Large intestine (tissue), 3 donors: ENCODE measurements at regions not wholly inside any gene's neighbourhood (a gene's known extent, or its start where the extent isn't known, plus 50 kb on each side); places are given as distances from the start of the nearest gene placed in this dataset.
"Not testable (repeated sequence)": the region's sequence is repeated elsewhere in the genome, so short reads cannot be mapped to it uniquely, and the experiment has no call there.

Experiments
- DNase-seq, 2 donors: peaks; one replicate each; pipeline versions ENCODE4 v3.0.0 to v3.0.0-alpha.2; 2013
- H3K27ac ChIP-seq: one replicate; pipeline ENCODE4 v1.5.1; 2013; ENCODE audit warnings: low read length
- H3K27me3 ChIP-seq: 2 replicates; pipeline ENCODE4 v1.6.1; 2013; ENCODE audit warnings: low read length; ENCODE audit not compliant: control insufficient read depth, insufficient read depth
- H3K36me3 ChIP-seq: 2 replicates; pipeline ENCODE4 v1.6.1; 2013; ENCODE audit warnings: low read length; ENCODE audit not compliant: control insufficient read depth, insufficient read depth
- H3K4me1 ChIP-seq: one replicate; pipeline ENCODE4 v1.6.1; 2013; ENCODE audit warnings: low read length; ENCODE audit not compliant: control insufficient read depth, insufficient read depth
- H3K4me3 ChIP-seq: one replicate; pipeline ENCODE4 v1.5.1; 2013; ENCODE audit warnings: low read length
- H3K9me3 ChIP-seq: one replicate; pipeline ENCODE4 v1.6.1; 2013; ENCODE audit warnings: mild to moderate bottlenecking, low read depth, low read length, moderate library complexity; ENCODE audit not compliant: control insufficient read depth
- WGBS: methylation state at CpG from one replicate; pipeline ENCODE4 v1.1.5; 2013; ENCODE audit warnings: low lambda C conversion rate; ENCODE audit not compliant: insufficient coverage; 5-methylcytosine and 5-hydroxymethylcytosine counted together

DNA sequence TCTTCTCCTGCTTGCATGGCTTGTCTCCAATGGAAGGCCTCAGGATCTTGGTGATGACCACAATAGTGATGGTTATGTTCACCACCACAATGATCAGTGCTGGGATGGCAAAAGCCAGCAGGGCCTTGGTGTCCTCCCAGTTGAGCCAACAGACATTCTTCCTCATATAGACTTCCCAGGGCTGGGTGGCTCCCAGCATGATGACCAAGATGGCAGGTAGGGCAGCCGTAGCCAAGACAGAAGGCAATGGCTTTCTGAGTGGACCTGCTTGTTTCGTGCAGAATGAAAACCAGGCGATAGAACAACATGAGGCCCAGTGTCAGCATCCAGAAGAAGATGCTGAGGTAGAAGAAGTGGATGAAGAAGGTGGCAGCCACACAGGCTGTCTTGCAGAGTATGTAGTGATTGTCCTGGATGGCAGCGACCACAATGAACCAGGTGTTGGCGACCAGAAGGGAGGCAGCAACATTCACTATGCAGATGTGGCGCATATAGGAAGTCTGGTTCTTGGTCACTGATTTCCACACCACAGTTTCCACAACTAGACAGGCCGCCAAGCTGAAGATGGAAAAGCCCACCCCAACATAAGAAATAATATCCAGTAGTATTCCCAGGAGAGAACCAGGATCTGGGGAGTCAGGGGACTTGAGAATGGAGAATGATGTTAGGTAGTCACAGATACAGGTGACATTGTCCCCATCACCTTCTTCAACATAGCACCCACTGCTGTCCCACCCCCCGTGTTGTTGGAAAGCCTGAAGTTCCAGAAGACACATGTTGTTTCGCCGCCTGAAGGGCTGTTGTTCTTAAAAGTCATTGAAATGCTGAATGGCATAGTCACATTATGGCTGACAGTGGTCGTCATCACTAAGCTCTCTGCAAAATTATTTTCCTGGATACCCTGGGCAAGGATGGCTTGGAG, 1671.4 kb downstream of the SPATA31A7 start:
- not testable (repeated sequence) for H3K4me1 ChIP-seq, DNase-seq, H3K36me3 ChIP-seq, H3K4me3 ChIP-seq, H3K9me3 ChIP-seq, H3K27ac ChIP-seq
- H3K27me3 ChIP-seq, result peaks cover 33% of the 10 kb centered on the region
- 82% methylated on average over 5 of the region's 11 CpGs for WGBS

DNA sequence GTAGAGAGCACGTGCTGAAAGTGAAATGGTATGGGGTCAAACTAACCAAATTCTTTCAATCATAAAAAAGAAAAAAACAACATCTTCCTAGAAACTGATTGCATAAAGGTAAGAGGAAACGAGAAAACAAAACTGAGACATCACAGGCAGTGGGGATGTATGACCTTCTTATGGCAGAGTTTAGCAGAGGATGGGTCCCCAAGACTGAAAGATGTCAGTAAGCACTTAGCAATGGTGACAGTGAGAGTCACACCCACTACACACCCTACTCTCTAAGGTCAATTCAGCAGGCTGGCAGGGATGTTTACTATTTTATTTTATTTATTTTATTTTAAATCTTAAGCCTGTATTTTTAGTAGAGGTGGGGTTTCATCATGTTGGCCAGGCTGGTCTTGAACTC, 1672.3 kb downstream of the SPATA31A7 start:
- not testable (repeated sequence) for H3K36me3 ChIP-seq, H3K9me3 ChIP-seq, H3K27ac ChIP-seq, H3K4me1 ChIP-seq, H3K4me3 ChIP-seq, DNase-seq
- peaks cover 35% of the 10 kb centered on the region for H3K27me3 ChIP-seq
- no CpG with 5 or more reads among the region's 2 CpGs for WGBS

DNA sequence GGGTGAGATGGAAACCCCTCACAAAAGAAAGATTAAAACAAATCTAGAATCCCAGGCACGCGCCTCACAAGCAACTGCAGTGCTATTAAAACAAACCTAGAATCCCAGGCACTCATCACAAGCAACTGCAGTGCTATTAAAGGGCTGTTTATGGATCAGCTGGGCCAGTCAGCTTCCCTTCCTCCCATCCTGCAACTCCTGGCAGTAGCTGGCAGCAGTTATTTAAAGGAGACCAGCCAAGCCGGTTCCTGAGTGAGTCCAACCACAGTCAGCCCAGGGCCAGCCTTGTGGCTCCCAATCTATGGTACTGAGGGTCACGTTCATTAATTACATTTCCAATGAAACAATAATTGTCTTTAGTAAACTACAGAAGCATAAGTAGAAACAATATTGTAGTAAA, 1673.5 kb downstream of the SPATA31A7 start:
- not testable (repeated sequence) for H3K4me3 ChIP-seq, H3K9me3 ChIP-seq, H3K4me1 ChIP-seq, DNase-seq, H3K36me3 ChIP-seq, H3K27ac ChIP-seq
- no CpG with 5 or more reads among the region's 4 CpGs for WGBS
- H3K27me3 ChIP-seq, result peaks cover 35% of the 10 kb centered on the region

DNA sequence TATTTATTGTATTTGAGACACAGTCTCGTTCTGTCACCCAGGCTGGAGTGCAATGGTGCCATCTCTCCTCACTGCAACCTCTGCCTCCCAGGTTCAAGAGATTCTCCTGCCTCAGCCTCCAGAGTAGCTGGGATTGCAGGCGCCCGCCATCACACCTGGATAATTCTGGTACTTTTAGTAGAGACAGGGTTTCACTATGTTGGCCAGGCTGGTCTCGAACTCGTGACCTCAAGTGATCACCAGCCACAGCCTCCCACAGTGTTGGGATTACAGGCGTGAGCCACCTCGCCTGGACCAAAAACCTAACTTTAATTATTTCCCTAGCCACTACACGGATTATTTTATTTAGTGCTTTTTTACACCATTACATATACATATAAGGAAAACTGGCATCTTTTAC, 1674.0 kb downstream of the SPATA31A7 start:
- H3K27me3 ChIP-seq, result peaks cover 35% of the 10 kb centered on the region
- not testable (repeated sequence) for H3K4me1 ChIP-seq, H3K27ac ChIP-seq, H3K36me3 ChIP-seq, H3K9me3 ChIP-seq, DNase-seq, H3K4me3 ChIP-seq
- WGBS, result 57% methylated on average over 5 of the region's 8 CpGs

DNA sequence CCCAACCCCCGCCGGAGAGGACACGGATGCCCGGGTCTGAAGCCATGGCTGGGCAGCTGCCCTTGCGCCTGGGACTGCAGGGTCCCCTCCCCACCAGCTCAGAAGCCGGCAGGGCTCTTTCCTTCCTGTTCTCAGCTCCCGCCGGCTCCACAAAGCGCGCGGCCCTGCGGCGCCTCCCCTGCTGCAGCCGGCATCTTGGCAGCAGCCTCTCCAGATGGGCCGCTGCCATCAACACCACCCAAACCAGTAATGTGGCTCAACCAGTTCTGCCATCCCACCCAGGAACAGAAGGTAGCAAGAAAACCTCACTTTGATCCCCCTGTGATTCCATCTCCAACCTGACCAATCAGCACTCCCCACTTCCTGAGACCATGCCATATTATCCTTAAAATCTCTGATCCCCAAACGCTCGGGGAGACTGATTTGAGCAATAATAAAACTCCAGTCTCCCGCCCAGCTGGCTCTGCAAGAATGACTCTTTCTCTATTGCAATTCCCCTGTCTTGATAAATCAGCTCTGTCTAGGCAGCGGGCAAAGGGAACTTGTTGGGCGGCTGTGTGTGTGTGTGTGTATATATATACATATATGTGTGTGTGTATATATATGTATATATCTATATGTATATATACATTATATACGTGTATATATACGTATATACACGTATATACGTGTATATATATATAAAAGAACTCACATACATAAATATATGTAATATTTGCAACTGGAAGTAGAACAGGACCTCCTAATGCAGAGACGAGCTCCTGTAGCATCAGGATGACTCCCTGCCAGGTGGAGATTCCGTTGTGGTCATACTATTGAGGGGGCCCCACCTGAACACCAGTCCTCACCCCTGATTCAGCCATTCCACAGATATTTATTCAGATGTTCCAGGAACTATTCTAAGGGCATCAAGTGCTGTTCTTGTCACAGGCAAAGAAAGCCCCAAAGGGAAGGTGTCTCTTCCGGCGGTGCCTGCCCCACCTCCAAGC, 1674.9 kb downstream of the SPATA31A7 start:
- H3K36me3 ChIP-seq, DNase-seq, H3K4me1 ChIP-seq, H3K4me3 ChIP-seq, H3K27ac ChIP-seq, H3K9me3 ChIP-seq: not testable (repeated sequence)
- WGBS, result 31% methylated on average over 5 of the region's 28 CpGs
- peaks cover 35% of the 10 kb centered on the region for H3K27me3 ChIP-seq

DNA sequence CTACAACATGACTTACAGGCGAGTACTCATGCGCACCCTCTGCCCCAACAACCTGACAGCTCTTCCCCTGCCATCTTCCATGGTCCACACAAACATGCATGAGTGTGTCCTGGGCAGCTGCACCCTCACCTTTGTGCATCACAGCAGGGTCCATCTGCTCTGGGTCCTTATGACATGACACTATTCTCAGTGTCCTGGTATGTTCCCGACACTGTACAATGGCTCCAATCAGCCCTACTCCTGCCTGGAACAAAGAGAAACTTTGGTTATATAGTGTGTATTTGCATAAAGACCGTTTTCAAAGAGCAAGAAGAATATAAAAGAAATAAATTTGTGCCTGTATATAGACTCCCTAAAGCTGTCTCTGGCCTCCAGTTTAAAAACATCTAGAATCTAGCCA, 1679.2 kb downstream of the SPATA31A7 start:
- WGBS, result no CpG with 5 or more reads among the region's 4 CpGs
- not testable (repeated sequence) for DNase-seq, H3K4me1 ChIP-seq, H3K27ac ChIP-seq, H3K9me3 ChIP-seq, H3K36me3 ChIP-seq, H3K4me3 ChIP-seq
- peaks cover 19% of the 10 kb centered on the region for H3K27me3 ChIP-seq

DNA sequence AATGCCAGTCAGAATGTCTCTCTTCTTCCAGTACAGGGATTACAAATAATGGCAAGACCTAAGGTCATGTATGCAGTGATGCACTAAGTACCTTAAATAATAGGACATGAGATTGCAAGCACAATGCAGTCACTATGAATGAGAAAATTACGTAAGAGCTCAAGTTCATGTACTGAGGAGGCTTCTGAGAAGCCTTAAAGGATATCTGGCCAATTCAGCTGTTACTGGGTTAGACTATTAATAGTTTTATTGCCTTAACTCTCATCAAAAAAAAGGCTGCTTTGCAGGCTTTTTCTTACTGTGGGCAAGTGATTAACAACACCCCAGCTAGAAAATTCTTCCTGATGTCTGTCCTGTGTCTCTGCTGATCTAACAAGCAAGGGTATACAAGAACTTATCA, 1681.9 kb downstream of the SPATA31A7 start:
- H3K36me3 ChIP-seq, H3K9me3 ChIP-seq, DNase-seq, H3K27ac ChIP-seq, H3K4me1 ChIP-seq, H3K4me3 ChIP-seq, H3K27me3 ChIP-seq: not testable (repeated sequence)
- no CpG with 5 or more reads among the region's 1 CpG for WGBS

DNA sequence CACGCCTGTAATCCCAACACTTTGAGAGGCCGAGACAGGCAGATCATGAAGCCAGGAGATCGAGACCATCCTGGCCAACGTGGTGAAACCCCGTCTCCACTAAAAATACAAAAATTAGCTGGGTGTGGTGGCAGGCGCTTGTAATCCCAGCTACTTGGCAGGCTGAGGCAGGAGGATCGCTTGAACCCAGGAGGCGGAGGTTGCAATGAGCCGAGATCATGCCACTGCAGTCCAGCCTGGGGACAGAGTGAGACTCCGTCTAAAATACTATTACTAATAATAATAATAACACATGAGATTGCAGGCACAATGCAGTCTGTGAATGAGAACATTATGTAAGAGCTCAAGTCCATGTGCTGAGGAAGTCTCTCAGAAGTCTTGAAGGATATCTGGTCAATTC, 1684.4 kb downstream of the SPATA31A7 start:
- not testable (repeated sequence) for H3K27ac ChIP-seq, H3K36me3 ChIP-seq, H3K4me1 ChIP-seq, H3K9me3 ChIP-seq, H3K27me3 ChIP-seq, DNase-seq, H3K4me3 ChIP-seq
- WGBS, result no CpG with 5 or more reads among the region's 10 CpGs

DNA sequence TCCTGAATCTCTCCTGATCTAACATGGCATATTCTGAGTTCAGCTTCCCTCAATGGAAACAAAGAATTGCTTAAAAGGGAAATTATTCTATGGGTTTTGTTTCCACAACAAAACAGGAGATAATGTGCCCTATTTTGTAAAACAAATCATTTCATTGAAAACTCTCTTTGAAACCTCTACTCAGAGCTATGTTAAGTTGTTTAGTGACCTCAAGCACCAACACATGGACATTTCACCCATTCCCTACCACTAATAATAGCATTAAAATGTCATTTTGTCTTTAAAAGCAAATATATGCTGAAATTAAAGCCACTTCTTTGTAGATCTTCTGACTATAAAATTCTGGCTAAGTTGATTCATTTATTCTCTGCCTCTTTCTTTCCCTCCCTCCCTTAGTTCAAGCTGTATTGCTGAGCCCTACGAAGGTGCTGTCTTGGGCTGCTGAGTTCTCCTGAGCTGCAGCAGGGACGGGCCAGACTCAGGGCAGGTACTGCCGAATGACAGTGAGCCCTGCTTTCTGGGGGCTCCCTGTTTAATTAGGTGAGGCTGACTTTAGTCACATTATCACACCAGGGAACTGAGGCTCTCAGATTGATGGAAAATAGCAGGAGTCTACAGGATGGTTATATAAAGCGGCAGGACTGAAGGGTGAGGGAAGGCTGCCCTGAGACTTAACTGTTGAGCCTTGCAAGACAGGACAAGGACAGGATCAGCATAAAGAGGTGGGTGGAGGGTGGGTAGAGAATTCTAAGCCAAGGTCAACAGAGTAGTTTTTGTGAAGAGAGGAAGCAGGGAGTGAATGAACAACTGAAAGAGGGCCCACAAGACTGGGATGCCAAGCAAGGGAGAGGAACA, 1685.1 kb downstream of the SPATA31A7 start:
- not testable (repeated sequence) for H3K9me3 ChIP-seq, H3K36me3 ChIP-seq, H3K4me1 ChIP-seq, H3K27ac ChIP-seq, H3K27me3 ChIP-seq, H3K4me3 ChIP-seq, DNase-seq
- WGBS, result no CpG with 5 or more reads among the region's 4 CpGs

DNA sequence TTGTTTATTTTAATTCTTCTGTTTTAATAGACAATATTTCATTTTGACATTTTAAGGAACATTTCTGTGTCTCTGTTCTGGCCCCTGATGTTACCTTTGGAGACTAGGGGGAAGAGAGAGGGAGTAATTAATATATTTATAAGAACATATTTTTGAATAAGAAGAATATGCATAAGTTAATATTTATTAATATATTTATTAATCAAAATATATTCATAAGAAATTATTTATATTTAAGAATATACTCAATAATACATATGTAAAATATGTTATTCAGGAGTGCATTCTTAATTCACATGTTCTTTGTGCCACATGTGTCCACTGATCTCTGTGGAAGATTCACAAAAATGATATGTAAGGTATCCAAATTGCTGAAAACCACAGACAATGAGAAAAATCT, 1687.7 kb downstream of the SPATA31A7 start:
- DNase-seq, H3K4me1 ChIP-seq, H3K4me3 ChIP-seq, H3K27ac ChIP-seq, H3K36me3 ChIP-seq, H3K27me3 ChIP-seq, H3K9me3 ChIP-seq: not testable (repeated sequence)
